Activated naive CD4-positive, alpha-beta T cell treated with anti-CD3 and anti-CD28 coated beads, Interleukin-2, amount 50 U/mL, for 24 hours (primary cell): ENCODE measurements at regions not wholly inside any gene's neighbourhood (a gene's known extent, or its start where the extent isn't known, plus 50 kb on each side); places are given as distances from the start of the nearest gene placed in this dataset.

Experiments used
- H3K27ac Mint-ChIP-seq: one replicate; pipeline ENCODE4 v1.8.0; 2021; ENCODE audit warnings: mild to moderate bottlenecking, mixed read lengths
- H3K27me3 Mint-ChIP-seq: one replicate; pipeline ENCODE4 v1.8.0; 2021; ENCODE audit warnings: mixed read lengths
- H3K36me3 Mint-ChIP-seq: one replicate; pipeline ENCODE4 v1.8.0; 2021; ENCODE audit warnings: mixed read lengths
- H3K4me1 Mint-ChIP-seq: one replicate; pipeline ENCODE4 v1.8.0; 2021; ENCODE audit warnings: mixed read lengths
- H3K4me3 Mint-ChIP-seq: one replicate; pipeline ENCODE4 v1.8.0; 2021; ENCODE audit warnings: mild to moderate bottlenecking, mixed read lengths
- H3K9me3 Mint-ChIP-seq: one replicate; pipeline ENCODE4 v1.8.0; 2021; ENCODE audit warnings: mixed read lengths

DNA sequence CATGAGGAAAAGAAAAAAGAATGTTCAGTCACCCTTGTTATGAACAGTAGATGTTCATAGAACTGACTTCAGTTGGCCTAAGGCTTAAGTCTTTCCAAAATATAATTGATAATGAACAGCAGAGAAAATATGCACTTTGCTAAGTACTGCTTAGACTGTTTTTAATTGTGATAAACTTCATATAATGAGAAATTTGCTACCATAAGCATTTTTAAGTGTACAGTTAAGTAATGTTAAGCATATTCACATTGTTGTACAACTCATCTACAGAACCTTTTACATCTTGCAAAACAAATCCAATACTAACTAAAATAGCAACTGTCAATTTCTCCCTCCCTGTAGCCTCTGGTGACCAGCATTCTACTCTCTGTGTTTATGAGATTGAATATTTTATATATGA is 792.2 kb upstream of the LCORL start:
- H3K9me3 Mint-ChIP-seq: peaks cover 3% of the 10 kb centered on the region
- no peak overlapping the region for H3K27ac Mint-ChIP-seq
- no peaks in the 10 kb centered on the region for H3K27me3 Mint-ChIP-seq
- no peaks in the 10 kb centered on the region for H3K36me3 Mint-ChIP-seq
- H3K4me1 Mint-ChIP-seq: no peaks in the 10 kb centered on the region
- H3K4me3 Mint-ChIP-seq: no peak overlapping the region

GRCh38 chr4:18813055-18813454 is 791.5 kb upstream of the LCORL start:
- Mint-ChIP-seq H3K27me3 (no peaks in the 10 kb centered on the region), H3K27ac (no peak overlapping the region), H3K9me3 (peaks cover 10% of the 10 kb centered on the region), H3K4me3 (no peak overlapping the region), H3K36me3 (no peaks in the 10 kb centered on the region), H3K4me1 (no peaks in the 10 kb centered on the region)

DNA sequence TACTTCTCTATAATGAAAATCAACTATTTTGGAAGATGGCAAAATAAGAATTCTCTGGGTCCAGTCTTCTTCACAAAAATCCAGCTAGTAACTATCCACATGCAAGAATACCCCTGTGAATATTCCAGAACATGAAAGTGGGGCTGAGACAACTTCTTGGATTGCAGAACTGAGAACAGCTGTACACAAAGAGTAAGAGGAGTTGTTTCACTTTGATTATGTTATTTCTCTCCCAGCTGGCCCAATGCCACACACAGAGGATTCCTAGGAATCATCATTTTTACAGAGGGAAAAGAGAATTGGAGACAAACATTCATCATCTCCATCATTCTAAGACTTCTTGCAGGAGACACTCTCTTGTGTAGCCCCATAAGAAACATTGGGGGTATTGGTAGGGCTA is 782.2 kb upstream of the LCORL start:
- no peaks in the 10 kb centered on the region for H3K36me3 Mint-ChIP-seq
- H3K27ac Mint-ChIP-seq: no peak overlapping the region
- no peak overlapping the region for H3K4me3 Mint-ChIP-seq
- no peaks in the 10 kb centered on the region for H3K4me1 Mint-ChIP-seq
- H3K9me3 Mint-ChIP-seq: peaks cover 7% of the 10 kb centered on the region
- H3K27me3 Mint-ChIP-seq: no peaks in the 10 kb centered on the region

- Mint-ChIP-seq H3K9me3 (no peaks in the 10 kb centered on the region), H3K4me3 (no peak overlapping the region), H3K27me3 (no peaks in the 10 kb centered on the region), H3K36me3 (no peaks in the 10 kb centered on the region), H3K27ac (no peak overlapping the region), H3K4me1 (no peaks in the 10 kb centered on the region)
Observed at GRCh38 chr4:18798123-18798522, 776.6 kb upstream of the LCORL start.

- Mint-ChIP-seq H3K4me1 (no peaks in the 10 kb centered on the region), H3K4me3 (no peak overlapping the region), H3K27ac (no peak overlapping the region), H3K9me3 (no peaks in the 10 kb centered on the region), H3K36me3 (no peaks in the 10 kb centered on the region), H3K27me3 (no peaks in the 10 kb centered on the region)
Observed at GRCh38 chr4:18795794-18796193, 774.2 kb upstream of the LCORL start.

DNA sequence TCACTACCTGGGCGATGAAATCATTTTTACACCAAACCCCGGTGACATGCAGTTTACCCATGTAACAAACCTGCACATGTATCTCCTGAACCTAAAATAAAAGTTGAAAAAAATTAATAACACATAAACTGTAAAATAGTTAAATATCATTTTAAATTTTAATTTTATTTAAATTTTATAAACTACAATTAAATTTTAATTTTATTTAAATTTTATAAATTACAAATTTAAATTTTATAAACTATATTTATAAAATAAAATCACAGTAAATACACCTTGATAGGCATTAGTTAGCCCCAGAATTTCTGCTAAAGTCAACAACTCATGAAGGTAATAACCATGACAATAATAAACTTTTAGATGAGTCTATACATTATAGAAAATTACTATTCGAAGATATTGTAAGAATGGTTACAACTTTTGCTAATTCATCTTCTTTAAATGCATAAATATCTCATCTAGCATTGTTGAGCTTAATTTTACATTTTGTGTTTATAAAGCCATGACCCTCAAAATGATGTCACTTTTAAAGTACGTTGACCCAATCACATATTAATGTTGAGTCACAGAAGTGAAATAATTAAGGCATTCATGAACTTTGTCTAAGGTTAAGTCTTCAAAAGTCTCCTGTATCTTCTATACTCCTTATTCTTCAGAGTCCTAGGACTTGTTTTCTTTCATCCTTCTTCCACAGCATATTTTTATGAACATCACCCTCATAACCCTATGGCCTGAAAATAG is 755.8 kb upstream of the LCORL start:
- Mint-ChIP-seq H3K27ac (no peak overlapping the region), H3K9me3 (peaks cover 6% of the 10 kb centered on the region), H3K27me3 (no peaks in the 10 kb centered on the region), H3K4me1 (no peaks in the 10 kb centered on the region), H3K4me3 (no peak overlapping the region), H3K36me3 (no peaks in the 10 kb centered on the region)

GRCh38 chr4:18767921-18768320 is 746.4 kb upstream of the LCORL start:
- Mint-ChIP-seq H3K36me3 (no peaks in the 10 kb centered on the region), H3K4me3 (no peak overlapping the region), H3K27me3 (no peaks in the 10 kb centered on the region), H3K27ac (no peak overlapping the region), H3K9me3 (peaks cover 14% of the 10 kb centered on the region), H3K4me1 (no peaks in the 10 kb centered on the region)

- Mint-ChIP-seq H3K36me3 (no peaks in the 10 kb centered on the region), H3K27ac (no peak overlapping the region), H3K27me3 (no peaks in the 10 kb centered on the region), H3K4me1 (no peaks in the 10 kb centered on the region), H3K9me3 (no peaks in the 10 kb centered on the region), H3K4me3 (no peak overlapping the region)
Observed at GRCh38 chr4:18756671-18757070, 735.1 kb upstream of the LCORL start.

GRCh38 chr4:18754180-18754579 is 732.6 kb upstream of the LCORL start:
- Mint-ChIP-seq H3K9me3 (no peaks in the 10 kb centered on the region), H3K4me3 (no peak overlapping the region)

GRCh38 chr4:18751083-18751482 is 729.5 kb upstream of the LCORL start:
- no peaks in the 10 kb centered on the region for H3K36me3 Mint-ChIP-seq
- H3K27ac Mint-ChIP-seq: no peak overlapping the region
- H3K4me1 Mint-ChIP-seq: no peaks in the 10 kb centered on the region
- H3K27me3 Mint-ChIP-seq: peaks cover 3% of the 10 kb centered on the region
- H3K9me3 Mint-ChIP-seq: peaks cover 10% of the 10 kb centered on the region
- H3K4me3 Mint-ChIP-seq: no peak overlapping the region

More at GRCh38 chr4:18754180-18754579, 732.6 kb upstream of the LCORL start:
- Mint-ChIP-seq H3K27ac (no peak overlapping the region), H3K4me1 (no peaks in the 10 kb centered on the region), H3K36me3 (no peaks in the 10 kb centered on the region), H3K27me3 (no peaks in the 10 kb centered on the region)

DNA sequence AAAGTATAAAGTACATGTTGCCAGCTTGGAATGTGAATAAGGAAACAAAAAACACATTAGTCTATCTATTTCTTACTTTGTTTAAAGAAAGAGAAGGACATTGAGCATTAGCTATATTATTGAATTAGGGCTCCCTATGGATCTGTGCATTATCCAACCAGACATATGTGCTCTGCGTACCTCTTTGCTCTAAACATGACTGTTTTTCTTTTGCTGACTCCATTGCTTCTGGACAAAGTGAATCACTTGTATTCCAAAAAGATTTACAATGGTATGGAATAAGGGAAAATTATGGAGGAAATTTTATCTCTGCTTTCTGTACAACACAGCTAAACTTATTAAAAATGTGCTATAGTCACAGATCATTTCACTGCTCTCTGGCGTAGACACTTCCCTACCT is 727.8 kb upstream of the LCORL start:
- Mint-ChIP-seq H3K27ac (no peak overlapping the region), H3K27me3 (peaks cover 3% of the 10 kb centered on the region), H3K4me3 (no peak overlapping the region), H3K36me3 (no peaks in the 10 kb centered on the region), H3K4me1 (no peaks in the 10 kb centered on the region), H3K9me3 (peaks cover 10% of the 10 kb centered on the region)

DNA sequence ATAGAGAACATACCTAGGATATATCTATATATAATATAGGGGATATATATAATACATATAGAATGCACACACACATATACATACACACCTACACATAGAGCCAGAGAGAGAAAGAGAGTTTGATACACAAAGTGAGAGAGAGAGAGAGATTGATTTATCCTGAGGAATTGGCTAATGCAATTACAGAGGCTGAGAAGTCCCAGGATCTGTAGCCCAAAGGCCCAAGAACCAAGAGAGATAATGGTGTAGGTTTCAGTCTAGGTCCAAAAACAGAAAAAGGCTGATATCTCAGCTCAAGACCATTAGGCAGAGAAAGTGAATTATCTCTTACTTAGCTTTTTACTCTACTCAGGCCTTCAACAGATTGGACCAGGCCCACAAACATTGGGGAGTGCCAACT is 715.0 kb upstream of the LCORL start:
- H3K9me3 Mint-ChIP-seq: no peaks in the 10 kb centered on the region
- H3K4me1 Mint-ChIP-seq: no peaks in the 10 kb centered on the region
- no peaks in the 10 kb centered on the region for H3K36me3 Mint-ChIP-seq
- H3K27me3 Mint-ChIP-seq: no peaks in the 10 kb centered on the region
- no peak overlapping the region for H3K4me3 Mint-ChIP-seq
- H3K27ac Mint-ChIP-seq: no peak overlapping the region

DNA sequence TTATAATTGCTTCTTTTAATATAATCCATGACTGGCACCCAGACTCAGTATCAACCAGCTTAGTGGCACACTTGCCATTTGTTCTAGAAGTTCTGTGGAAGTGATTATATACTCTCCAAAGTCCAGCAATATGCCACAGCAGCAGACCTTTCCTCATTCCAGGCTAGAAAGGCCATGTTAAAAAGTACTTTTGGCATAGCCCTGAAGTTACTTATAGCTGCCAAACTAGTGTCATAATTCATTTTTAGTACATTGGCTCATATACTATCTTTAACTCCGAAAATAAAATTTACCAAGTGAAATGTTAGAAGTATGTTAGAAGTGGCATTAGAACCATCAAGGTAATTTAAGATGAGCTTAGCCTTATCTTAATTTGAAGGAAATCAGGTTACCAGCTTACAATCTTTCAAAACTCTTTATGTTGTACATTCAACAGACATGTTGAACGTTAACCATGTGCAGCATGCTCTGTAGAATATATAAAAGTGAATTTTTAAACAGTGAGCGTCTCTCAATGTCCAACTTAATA is 714.2 kb upstream of the LCORL start:
- Mint-ChIP-seq H3K27me3 (no peaks in the 10 kb centered on the region), H3K4me3 (no peak overlapping the region), H3K27ac (no peak overlapping the region), H3K4me1 (no peaks in the 10 kb centered on the region), H3K36me3 (no peaks in the 10 kb centered on the region), H3K9me3 (no peaks in the 10 kb centered on the region)

GRCh38 chr4:18734405-18734804 is 712.9 kb upstream of the LCORL start:
- Mint-ChIP-seq H3K36me3 (no peaks in the 10 kb centered on the region), H3K4me3 (no peak overlapping the region), H3K27ac (no peak overlapping the region), H3K4me1 (no peaks in the 10 kb centered on the region), H3K27me3 (no peaks in the 10 kb centered on the region), H3K9me3 (no peaks in the 10 kb centered on the region)

- no peaks in the 10 kb centered on the region for H3K36me3 Mint-ChIP-seq
- no peaks in the 10 kb centered on the region for H3K27me3 Mint-ChIP-seq
- H3K4me1 Mint-ChIP-seq: no peaks in the 10 kb centered on the region
- no peaks in the 10 kb centered on the region for H3K9me3 Mint-ChIP-seq
- H3K4me3 Mint-ChIP-seq: no peak overlapping the region
- no peak overlapping the region for H3K27ac Mint-ChIP-seq
Observed at GRCh38 chr4:18733961-18734360, 712.4 kb upstream of the LCORL start.

GRCh38 chr4:18722748-18723191 is 701.2 kb upstream of the LCORL start:
- Mint-ChIP-seq H3K36me3 (no peaks in the 10 kb centered on the region), H3K27me3 (peaks cover 1% of the 10 kb centered on the region), H3K9me3 (no peaks in the 10 kb centered on the region), H3K4me3 (no peak overlapping the region), H3K4me1 (no peaks in the 10 kb centered on the region), H3K27ac (no peak overlapping the region)
